ENCODE measurements at regions not wholly inside any gene's neighbourhood (a gene's known extent, or its start where the extent isn't known, plus 50 kb on each side); places are given as distances from the start of the nearest gene placed in this dataset.

GRCh38 chr1:82896036-82896435, 1095.3 kb downstream of the ADGRL2 start:
- TF ChIP-seq RBBP5 (conservative IDR thresholded peaks at IDR 0.05) (no peak), HCFC1 (IDR thresholded peaks at IDR 0.05; ENCODE audit: low read length) (no peak), SPI1 (IDR thresholded peaks at IDR 0.05; ENCODE audit: borderline replicate concordance, insufficient read depth, low read depth, low read length) (no peak), IRF4 (IDR thresholded peaks at IDR 0.05; ENCODE audit: low read depth, low read length) (no peak), NR2F1 (conservative IDR thresholded peaks at IDR 0.05) (no peak)
- TF ChIP-seq, protein P1, sequence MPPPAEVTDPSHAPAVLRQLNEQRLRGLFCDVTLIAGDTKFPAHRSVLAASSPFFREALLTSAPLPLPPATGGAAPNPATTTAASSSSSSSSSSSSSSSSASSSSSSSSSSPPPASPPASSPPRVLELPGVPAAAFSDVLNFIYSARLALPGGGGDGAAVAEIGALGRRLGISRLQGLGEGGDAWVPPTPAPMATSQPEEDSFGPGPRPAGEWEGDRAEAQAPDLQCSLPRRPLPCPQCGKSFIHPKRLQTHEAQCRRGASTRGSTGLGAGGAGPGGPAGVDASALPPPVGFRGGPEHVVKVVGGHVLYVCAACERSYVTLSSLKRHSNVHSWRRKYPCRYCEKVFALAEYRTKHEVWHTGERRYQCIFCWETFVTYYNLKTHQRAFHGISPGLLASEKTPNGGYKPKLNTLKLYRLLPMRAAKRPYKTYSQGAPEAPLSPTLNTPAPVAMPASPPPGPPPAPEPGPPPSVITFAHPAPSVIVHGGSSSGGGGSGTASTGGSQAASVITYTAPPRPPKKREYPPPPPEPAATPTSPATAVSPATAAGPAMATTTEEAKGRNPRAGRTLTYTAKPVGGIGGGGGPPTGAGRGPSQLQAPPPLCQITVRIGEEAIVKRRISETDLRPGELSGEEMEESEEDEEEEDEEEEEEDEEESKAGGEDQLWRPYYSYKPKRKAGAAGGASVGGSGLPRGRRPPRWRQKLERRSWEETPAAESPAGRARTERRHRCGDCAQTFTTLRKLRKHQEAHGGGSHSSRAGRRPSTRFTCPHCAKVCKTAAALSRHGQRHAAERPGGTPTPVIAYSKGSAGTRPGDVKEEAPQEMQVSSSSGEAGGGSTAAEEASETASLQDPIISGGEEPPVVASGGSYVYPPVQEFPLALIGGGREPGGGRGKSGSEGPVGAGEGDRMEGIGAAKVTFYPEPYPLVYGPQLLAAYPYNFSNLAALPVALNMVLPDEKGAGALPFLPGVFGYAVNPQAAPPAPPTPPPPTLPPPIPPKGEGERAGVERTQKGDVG (CRISPR knock-in tag; IDR thresholded peaks at IDR 0.05) = no peak
- no peaks in the 10 kb centered on the region for H3K36me3 ChIP-seq (ENCODE audit: control insufficient read depth in 2 of 2, insufficient read depth in 2 of 2, low read length in 1 of 2)
- no peaks in the 10 kb centered on the region for H3K27me3 ChIP-seq (replicated peaks in 1 of 2; ENCODE audit: control insufficient read depth in 2 of 2, insufficient read depth in 2 of 2, low read length in 1 of 2)
- CTCF ChIA-PET = no interaction called here
- no TSS peak for BruUV-seq (replicated peaks)
- no peak overlapping the region for H3K27ac ChIP-seq (ENCODE audit: control insufficient read depth, insufficient read depth)
- no peaks in the 10 kb centered on the region for H3K4me1 ChIP-seq (ENCODE audit: control insufficient read depth, insufficient read depth, low read length)
- POLR2A ChIA-PET = no interaction called here
- DNase-seq (ENCODE audit: low read depth, low spot score) (no peak), FAIRE-seq (no peak), ATAC-seq (no peak)
- in situ Hi-C loops (cut with MboI) (no loop called here), intact Hi-C loops (cut with micrococcal nuclease; ENCODE audit: unreplicated experiment) (no loop called here)
- no peaks in the 10 kb centered on the region for H3K9me3 ChIP-seq (replicated peaks; ENCODE audit: control insufficient read depth, insufficient read depth, low read length)
- H4K20me1 ChIP-seq (ENCODE audit: control insufficient read depth, insufficient read depth) = no peaks in the 10 kb centered on the region
- SMC1A ChIA-PET (ENCODE audit: uncharacterized antibody, unreplicated experiment) = interaction anchor here (1.4 kb wide), 1 partner anchor 11 kb away, joined by 6 read pairs; no protein-coding TSS in a partner anchor
- H3K4me3 ChIP-seq = no peak overlapping the region
- H3K9ac ChIP-seq (ENCODE audit: control insufficient read depth, insufficient read depth, low read length) = no peak overlapping the region
- no peak overlapping the region for H2AFZ ChIP-seq (ENCODE audit: control insufficient read depth, low read depth, low read length)
- RAD21 ChIA-PET (ENCODE audit: unreplicated experiment) = no interaction called here
- H3K4me2 ChIP-seq (ENCODE audit: control insufficient read depth, insufficient read depth) = no peak overlapping the region
- no peaks in the 10 kb centered on the region for H3K79me2 ChIP-seq (ENCODE audit: control insufficient read depth, insufficient read depth, low read length)

DNA sequence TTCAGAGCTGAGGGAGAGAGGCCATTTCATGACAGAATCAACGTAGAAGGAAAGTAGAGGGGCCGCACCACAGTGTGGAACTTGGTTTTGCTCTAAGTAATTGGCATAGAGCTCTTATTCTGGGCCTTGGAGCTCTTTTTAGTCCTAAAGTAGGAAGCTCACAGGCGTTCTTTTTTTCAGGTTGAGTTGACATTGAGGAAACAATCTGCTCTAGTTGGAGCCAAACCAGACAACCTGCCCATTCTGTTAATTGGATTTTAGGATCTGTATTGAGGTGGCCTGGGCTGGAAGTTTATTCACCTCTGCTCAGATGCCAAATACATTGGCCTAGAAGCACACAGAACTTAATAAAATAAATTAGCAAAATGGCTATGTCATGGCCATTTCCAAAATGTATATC, 1093.9 kb downstream of the ADGRL2 start:
- FAIRE-seq = no peak
- no peak for DNase-seq (ENCODE audit: low read depth, low spot score)
- Histone ChIP-seq H3K27me3 (replicated peaks in 1 of 2; ENCODE audit: control insufficient read depth in 2 of 2, insufficient read depth in 2 of 2, low read length in 1 of 2) (no peaks in the 10 kb centered on the region), H3K79me2 (ENCODE audit: control insufficient read depth, insufficient read depth, low read length) (no peaks in the 10 kb centered on the region), H3K9ac (ENCODE audit: control insufficient read depth, insufficient read depth, low read length) (no peak overlapping the region), H3K4me2 (ENCODE audit: control insufficient read depth, insufficient read depth) (no peak overlapping the region), H3K36me3 (ENCODE audit: control insufficient read depth in 2 of 2, insufficient read depth in 2 of 2, low read length in 1 of 2) (no peaks in the 10 kb centered on the region), H2AFZ (ENCODE audit: control insufficient read depth, low read depth, low read length) (no peak overlapping the region), H3K27ac (ENCODE audit: control insufficient read depth, insufficient read depth) (no peak overlapping the region), H4K20me1 (ENCODE audit: control insufficient read depth, insufficient read depth) (no peaks in the 10 kb centered on the region), H3K4me3 (no peak overlapping the region), H3K4me1 (ENCODE audit: control insufficient read depth, insufficient read depth, low read length) (no peaks in the 10 kb centered on the region), H3K9me3 (replicated peaks; ENCODE audit: control insufficient read depth, insufficient read depth, low read length) (no peaks in the 10 kb centered on the region)
- intact Hi-C loops (cut with micrococcal nuclease; ENCODE audit: unreplicated experiment) = no loop called here
- WGBS (ENCODE audit: insufficient coverage, insufficient replicate concordance, low lambda C conversion rate, missing lambda C conversion rate) = 10% methylated on average over 3 of the region's 3 CpGs
- TF ChIP-seq ZNF207 (IDR thresholded peaks at IDR 0.05; ENCODE audit: borderline replicate concordance) (no peak), E2F4 (IDR thresholded peaks at IDR 0.05; ENCODE audit: low read depth, low read length) (no peak), ZBED1 (IDR thresholded peaks at IDR 0.05; ENCODE audit: borderline replicate concordance) (no peak), MYB (IDR thresholded peaks at IDR 0.05; ENCODE audit: borderline replicate concordance, low read depth, low read length) (no peak), NR2C2 (IDR thresholded peaks at IDR 0.05; ENCODE audit: borderline replicate concordance, control insufficient read depth, insufficient read length, low read depth) (no peak), FOXM1 (IDR thresholded peaks at IDR 0.05; ENCODE audit: low read depth, low read length) (no peak), MEF2A (IDR thresholded peaks at IDR 0.05; ENCODE audit: insufficient read depth, low read depth, low read length) (no peak)
- CTCF ChIA-PET = no interaction called here
- SMC1A ChIA-PET (ENCODE audit: uncharacterized antibody, unreplicated experiment) = no interaction called here
- no TSS peak for BruUV-seq (replicated peaks)
- in situ Hi-C loops (cut with MboI) = no loop called here
- no peak for ATAC-seq
- POLR2A ChIA-PET = no interaction called here
- RAD21 ChIA-PET (ENCODE audit: unreplicated experiment) = no interaction called here
